HepG2 (cell line): ENCODE measurements at regions not wholly inside any gene's neighbourhood (a gene's known extent, or its start where the extent isn't known, plus 50 kb on each side); places are given as distances from the start of the nearest gene placed in this dataset.

Experiments
- ATAC-seq: fragments of 200-7000 bp; cut with Tn5 transposase; 3 replicates; pipeline ENCODE4 v1.9.1; 2020; ENCODE audit warnings: mild to moderate bottlenecking, moderate library complexity
- BruUV-seq: library from RNA; stranded (reverse); fragments of 400-500 nt; replicated peaks from 2 replicates; lab custom pipeline; 2021; lab: Mats Ljungman, UMichigan
- CTCF ChIA-PET: fragments of 300-600 bp; formaldehyde crosslinking; extraction: SDS; loops from one replicate; lab custom pipeline; 2021; ENCODE audit warnings: low total read pairs, inconsistent platforms, low intra/inter-chr PET ratio; lab: Yijun Ruan, JAX
- POLR2A ChIA-PET: fragments of 350-600 bp; sonication (Branson Sonifier 250); formaldehyde crosslinking; loops from one replicate; lab custom pipeline; 2020; ENCODE audit warnings: antibody characterized with exemption, inconsistent platforms; lab: Yijun Ruan, JAX
- DNase-seq: peaks from one replicate; pipeline ENCODE4 v3.0.0-alpha.2; 2015; ENCODE audit warnings: low spot score
- FAIRE-seq: peaks from 3 replicates; lab custom pipeline; 2011; peaks lifted over from hg19 to GRCh38; lab: Jason Lieb, UNC
- H2AFZ ChIP-seq: one replicate; pipeline ENCODE4 v1.6.1; 2011; ENCODE audit warnings: low read length, inconsistent platforms
- H3K27ac ChIP-seq: fragments of 300-600 bp; 3 replicates; pipeline ENCODE4 v1.8.0; 2011; ENCODE audit warnings: mixed run types, mild to moderate bottlenecking, mixed read lengths, low read length, inconsistent platforms; ENCODE audit not compliant: insufficient read depth; ENCODE audit errors: extremely low read length
- H3K27me3 ChIP-seq, 2 experiments: fragments of 200-600 bp in 1 of 2; 2 replicates in 1 of 2; 3 replicates in 1 of 2; pipeline versions ENCODE4 v1.6.0 to v1.8.0; 2011; ENCODE audit warnings: low read length in 2 of 2, mild to moderate bottlenecking in 2 of 2, moderate library complexity in 2 of 2, inconsistent platforms in 1 of 2; ENCODE audit not compliant: insufficient read depth in 2 of 2, control insufficient read depth in 1 of 2
- H3K36me3 ChIP-seq, 2 experiments: fragments of 200-600 bp in 1 of 2; replicated peaks in 1 of 2; 2 replicates in 1 of 2; 3 replicates in 1 of 2; pipeline versions ENCODE4 v1.5.1 to v1.8.0; 2011; ENCODE audit warnings: low read length in 2 of 2, inconsistent platforms in 1 of 2; ENCODE audit not compliant: insufficient read depth in 2 of 2, control insufficient read depth in 1 of 2
- H3K4me1 ChIP-seq: 2 replicates; pipeline ENCODE4 v1.5.1; 2012; ENCODE audit warnings: low read length, inconsistent platforms; ENCODE audit not compliant: insufficient read depth
- H3K4me2 ChIP-seq: 2 replicates; pipeline ENCODE4 v1.6.0; 2011; ENCODE audit warnings: low read depth, low read length, inconsistent platforms
- H3K4me3 ChIP-seq, 3 experiments: fragments of 200-600 bp in 1 of 3; sonication (generic), shearing (Covaris generic) in 1 of 3; replicated peaks in 1 of 3; 2 replicates each; pipeline ENCODE4 v1.5.1; 2011 to 2016; ENCODE audit warnings: low read length in 3 of 3, inconsistent platforms in 2 of 3, low read depth in 2 of 3, mild to moderate bottlenecking in 2 of 3, control low read depth in 1 of 3, mixed read lengths in 1 of 3; ENCODE audit not compliant: insufficient read depth in 1 of 3
- H3K79me2 ChIP-seq: one replicate; pipeline ENCODE4 v1.6.1; 2011; ENCODE audit warnings: low read length, inconsistent platforms; ENCODE audit not compliant: insufficient read depth
- H3K9ac ChIP-seq: 2 replicates; pipeline ENCODE4 v1.6.0; 2011; ENCODE audit warnings: mild to moderate bottlenecking, low read depth, low read length, inconsistent platforms; ENCODE audit not compliant: insufficient read depth
- H3K9me3 ChIP-seq: 2 replicates; pipeline ENCODE4 v1.5.1; 2012; ENCODE audit warnings: mild to moderate bottlenecking, low read length
- H4K20me1 ChIP-seq: 2 replicates; pipeline ENCODE4 v1.6.0; 2011; ENCODE audit warnings: inconsistent platforms, mild to moderate bottlenecking, low read length, moderate library complexity; ENCODE audit not compliant: insufficient read depth
- CBFB ChIP-seq: sonication (generic); formaldehyde crosslinking; IDR thresholded peaks from 2 replicates; pipeline ENCODE4 v1.4.0; 2020; ENCODE audit warnings: missing genetic modification reagents
- ELF3 ChIP-seq: IDR thresholded peaks from 2 replicates; pipeline ENCODE4 v1.6.1; 2016; ENCODE audit warnings: missing genetic modification reagents, missing compliant biosample characterization
- ELK4 ChIP-seq: sonication (generic); formaldehyde crosslinking; IDR thresholded peaks from 2 replicates; pipeline ENCODE4 v1.9.0; 2021; ENCODE audit warnings: missing genetic modification reagents, borderline replicate concordance
- MLXIP ChIP-seq: sonication (generic); formaldehyde crosslinking; IDR thresholded peaks from 2 replicates; pipeline ENCODE4 v1.9.0; 2021; ENCODE audit warnings: missing genetic modification reagents, borderline replicate concordance
- NCOA1 ChIP-seq: sonication (generic); formaldehyde crosslinking; IDR thresholded peaks from 2 replicates; pipeline ENCODE4 v1.9.0; 2021; ENCODE audit warnings: missing genetic modification reagents
- RAD51 ChIP-seq: fragments of 450-650 bp; IDR thresholded peaks from 2 replicates; pipeline ENCODE4 v1.6.1; 2016; ENCODE audit warnings: borderline replicate concordance
- SOX6 ChIP-seq, 2 experiments: fragments of 450-650 bp in 1 of 2; sonication (generic) in 1 of 2; formaldehyde crosslinking in 1 of 2; IDR thresholded peaks; 2 replicates each; pipeline versions ENCODE4 v1.4.0 to v1.6.1; 2017 to 2020; ENCODE audit warnings: antibody characterized with exemption in 1 of 2, mild to moderate bottlenecking in 1 of 2, missing genetic modification reagents in 1 of 2
- ZNF83 ChIP-seq: sonication (generic); formaldehyde crosslinking; IDR thresholded peaks from 2 replicates; pipeline ENCODE4 v1.4.0; 2020; ENCODE audit warnings: missing genetic modification reagents, mild to moderate bottlenecking, borderline replicate concordance
- WGBS: methylation state at CpG from one replicate; pipeline ENCODE4 v1.1.6; 2017; ENCODE audit warnings: low lambda C conversion rate; 5-methylcytosine and 5-hydroxymethylcytosine counted together
- in situ Hi-C: cut with HindIII; loops from 2 replicates; pipeline ENCODE4 v1.10.0; 2017; ENCODE audit warnings: low pct_unique_long_range_greater_than_20kb; ENCODE audit not compliant: extremely low pct_ligation_motif_present
- intact Hi-C: fragments of 100-400 bp; cut with micrococcal nuclease; formaldehyde crosslinking; loops from one replicate; pipeline ENCODE4 v1.10.0; 2022; ENCODE audit not compliant: unreplicated experiment
- TF ChIP-seq, protein P1 (sequence below): sonication (generic); formaldehyde crosslinking; IDR thresholded peaks from 2 replicates; pipeline ENCODE4 v1.5.1; 2020; ENCODE audit warnings: mild to moderate bottlenecking, missing genetic modification reagents, borderline replicate concordance

GRCh38 chr4:122285285-122285684 is 93.5 kb upstream of the ADAD1 start (continued):
- no peak for TF ChIP-seq SOX6 (IDR thresholded peaks at IDR 0.05)
- TF ChIP-seq SOX6 (CRISPR knock-in tag; IDR thresholded peaks at IDR 0.05): no peak

DNA sequence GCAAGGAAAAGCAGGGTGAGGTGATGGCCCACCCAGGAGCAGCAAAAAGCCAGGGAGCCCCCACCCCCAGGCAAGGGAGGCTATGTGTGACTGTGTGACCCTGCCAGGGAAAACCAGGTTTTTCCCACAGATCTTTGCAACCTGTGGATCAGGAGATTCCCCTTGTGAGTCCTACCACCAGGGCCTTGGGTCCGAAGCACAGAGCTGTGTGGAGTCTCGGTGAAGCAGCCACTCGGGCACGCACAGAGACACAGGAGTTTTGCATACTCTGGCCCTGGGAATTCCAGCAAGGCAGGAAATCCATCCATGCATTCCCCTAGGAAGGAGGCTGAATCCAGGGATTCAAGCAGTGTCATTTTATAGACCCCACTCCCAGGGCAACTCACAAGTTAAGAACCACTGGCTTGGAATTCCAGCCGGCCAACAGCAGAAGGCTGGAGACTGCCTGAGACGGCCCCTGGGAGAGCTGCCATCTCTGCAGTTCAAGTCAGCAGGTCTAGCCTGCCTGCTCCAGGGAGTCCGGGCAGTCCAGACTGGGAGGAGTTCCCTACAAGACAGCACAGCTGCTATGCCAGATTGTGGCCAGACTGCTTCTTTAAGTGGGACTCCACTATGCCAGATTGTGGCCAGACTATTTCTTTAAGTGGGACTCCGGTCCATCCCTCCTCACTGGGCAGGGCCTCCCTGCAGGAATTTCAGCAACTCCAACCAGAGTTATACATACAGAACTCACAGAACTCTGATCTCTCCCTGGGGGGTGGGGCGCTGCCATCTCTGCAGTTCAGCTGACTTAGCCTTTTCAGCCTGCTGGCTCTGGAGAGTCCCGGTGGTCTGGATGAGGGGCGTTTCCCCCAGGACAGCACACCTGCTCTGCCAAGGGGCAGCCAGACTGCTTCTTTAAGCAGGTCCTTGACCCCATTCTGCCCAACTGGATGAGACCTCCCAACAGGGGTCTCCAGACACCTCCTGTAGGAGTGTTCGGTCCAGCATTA is 85.1 kb upstream of the ADAD1 start:
- CTCF ChIA-PET: no interaction called here
- TF ChIP-seq, protein P1, sequence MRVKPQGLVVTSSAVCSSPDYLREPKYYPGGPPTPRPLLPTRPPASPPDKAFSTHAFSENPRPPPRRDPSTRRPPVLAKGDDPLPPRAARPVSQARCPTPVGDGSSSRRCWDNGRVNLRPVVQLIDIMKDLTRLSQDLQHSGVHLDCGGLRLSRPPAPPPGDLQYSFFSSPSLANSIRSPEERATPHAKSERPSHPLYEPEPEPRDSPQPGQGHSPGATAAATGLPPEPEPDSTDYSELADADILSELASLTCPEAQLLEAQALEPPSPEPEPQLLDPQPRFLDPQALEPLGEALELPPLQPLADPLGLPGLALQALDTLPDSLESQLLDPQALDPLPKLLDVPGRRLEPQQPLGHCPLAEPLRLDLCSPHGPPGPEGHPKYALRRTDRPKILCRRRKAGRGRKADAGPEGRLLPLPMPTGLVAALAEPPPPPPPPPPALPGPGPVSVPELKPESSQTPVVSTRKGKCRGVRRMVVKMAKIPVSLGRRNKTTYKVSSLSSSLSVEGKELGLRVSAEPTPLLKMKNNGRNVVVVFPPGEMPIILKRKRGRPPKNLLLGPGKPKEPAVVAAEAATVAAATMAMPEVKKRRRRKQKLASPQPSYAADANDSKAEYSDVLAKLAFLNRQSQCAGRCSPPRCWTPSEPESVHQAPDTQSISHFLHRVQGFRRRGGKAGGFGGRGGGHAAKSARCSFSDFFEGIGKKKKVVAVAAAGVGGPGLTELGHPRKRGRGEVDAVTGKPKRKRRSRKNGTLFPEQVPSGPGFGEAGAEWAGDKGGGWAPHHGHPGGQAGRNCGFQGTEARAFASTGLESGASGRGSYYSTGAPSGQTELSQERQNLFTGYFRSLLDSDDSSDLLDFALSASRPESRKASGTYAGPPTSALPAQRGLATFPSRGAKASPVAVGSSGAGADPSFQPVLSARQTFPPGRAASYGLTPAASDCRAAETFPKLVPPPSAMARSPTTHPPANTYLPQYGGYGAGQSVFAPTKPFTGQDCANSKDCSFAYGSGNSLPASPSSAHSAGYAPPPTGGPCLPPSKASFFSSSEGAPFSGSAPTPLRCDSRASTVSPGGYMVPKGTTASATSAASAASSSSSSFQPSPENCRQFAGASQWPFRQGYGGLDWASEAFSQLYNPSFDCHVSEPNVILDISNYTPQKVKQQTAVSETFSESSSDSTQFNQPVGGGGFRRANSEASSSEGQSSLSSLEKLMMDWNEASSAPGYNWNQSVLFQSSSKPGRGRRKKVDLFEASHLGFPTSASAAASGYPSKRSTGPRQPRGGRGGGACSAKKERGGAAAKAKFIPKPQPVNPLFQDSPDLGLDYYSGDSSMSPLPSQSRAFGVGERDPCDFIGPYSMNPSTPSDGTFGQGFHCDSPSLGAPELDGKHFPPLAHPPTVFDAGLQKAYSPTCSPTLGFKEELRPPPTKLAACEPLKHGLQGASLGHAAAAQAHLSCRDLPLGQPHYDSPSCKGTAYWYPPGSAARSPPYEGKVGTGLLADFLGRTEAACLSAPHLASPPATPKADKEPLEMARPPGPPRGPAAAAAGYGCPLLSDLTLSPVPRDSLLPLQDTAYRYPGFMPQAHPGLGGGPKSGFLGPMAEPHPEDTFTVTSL (CRISPR knock-in tag): no peak
- TF ChIP-seq ELK4: no peak
- TF ChIP-seq NCOA1: no peak
- no peak for TF ChIP-seq ELF3 (CRISPR knock-in tag)
- no peak for TF ChIP-seq ZNF83
- TF ChIP-seq RAD51: no peak
- no peak for TF ChIP-seq MLXIP
- no peak for TF ChIP-seq CBFB (CRISPR knock-in tag)
- TF ChIP-seq, all 625 proteins: peak for 0
- no peaks in the 10 kb centered on the region for H3K4me1 ChIP-seq
- WGBS: 87% methylated on average over 7 of the region's 12 CpGs
- no peaks in the 10 kb centered on the region for H3K79me2 ChIP-seq
- no peaks in the 10 kb centered on the region for H3K9me3 ChIP-seq
- no peak overlapping the region for H3K4me3 ChIP-seq
- no peak overlapping the region for H3K27ac ChIP-seq
- H3K9ac ChIP-seq: no peak overlapping the region
- in situ Hi-C loops: no loop called here
- intact Hi-C loops: no loop called here
- BruUV-seq: no TSS peak
- no peaks in the 10 kb centered on the region for H3K27me3 ChIP-seq
- DNase-seq: no peak
- no peaks in the 10 kb centered on the region for H4K20me1 ChIP-seq
- ATAC-seq: peak; percentile 51
- no peaks in the 10 kb centered on the region for H3K36me3 ChIP-seq
- no peak overlapping the region for H3K4me2 ChIP-seq
- no peak for FAIRE-seq
- POLR2A ChIA-PET: no interaction called here
- no peak overlapping the region for H2AFZ ChIP-seq
